ENCODE measurements at regions not wholly inside any gene's neighbourhood (a gene's known extent, or its start where the extent isn't known, plus 50 kb on each side); places are given as distances from the start of the nearest gene placed in this dataset.
A peak's percentile ranks its signal among the peaks of the same experiment; 100 is the strongest.
"Not testable (repeated sequence)": the region's sequence is repeated elsewhere in the genome, so short reads cannot be mapped to it uniquely, and the experiment has no call there.

DNA sequence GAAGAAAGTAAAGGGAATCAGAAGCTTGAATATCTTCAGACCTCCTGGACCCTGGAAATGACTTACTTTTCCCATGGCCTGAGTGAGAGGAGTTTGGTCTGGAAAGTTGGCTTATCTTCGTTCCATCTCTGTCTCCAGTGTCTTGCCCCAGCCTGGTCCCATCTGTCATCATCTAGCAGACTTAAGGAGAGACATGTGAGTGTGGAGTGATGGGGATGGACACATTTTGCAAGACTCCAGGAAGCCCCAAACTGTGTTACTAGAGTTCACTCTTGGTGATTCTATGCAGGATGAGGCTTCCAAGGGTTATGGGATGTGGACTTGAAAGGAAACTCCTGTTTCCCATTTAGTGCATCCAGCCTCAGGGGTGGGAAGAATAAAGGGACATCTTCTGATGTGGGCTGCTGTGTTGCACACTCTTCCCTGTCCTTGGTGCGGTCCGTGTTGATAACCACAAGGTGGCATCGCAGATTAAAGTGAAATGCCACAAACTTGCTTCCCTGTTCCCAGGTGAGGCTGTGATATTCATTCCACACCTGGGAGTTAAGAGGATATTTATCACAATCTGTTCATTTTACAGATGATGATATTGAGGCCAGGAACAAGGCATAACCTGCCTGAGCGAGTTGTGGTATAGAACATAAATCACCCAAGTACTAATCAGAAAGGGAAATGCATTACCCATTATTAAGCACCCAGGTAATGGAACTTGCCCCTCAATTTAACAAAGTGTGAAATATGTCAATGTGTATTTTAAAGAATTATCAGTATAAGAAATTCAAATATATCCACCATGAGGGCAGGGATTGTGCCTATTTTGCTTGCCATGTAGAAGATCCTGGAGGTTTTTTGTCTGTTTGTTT, 269.9 kb upstream of the PAPPA start:
- intact Hi-C loops (cut with DNase I): no loop called here
- 10% methylated on average over 5 of the region's 5 CpGs for WGBS, 2 donors
- FAIRE-seq: no peak

DNA sequence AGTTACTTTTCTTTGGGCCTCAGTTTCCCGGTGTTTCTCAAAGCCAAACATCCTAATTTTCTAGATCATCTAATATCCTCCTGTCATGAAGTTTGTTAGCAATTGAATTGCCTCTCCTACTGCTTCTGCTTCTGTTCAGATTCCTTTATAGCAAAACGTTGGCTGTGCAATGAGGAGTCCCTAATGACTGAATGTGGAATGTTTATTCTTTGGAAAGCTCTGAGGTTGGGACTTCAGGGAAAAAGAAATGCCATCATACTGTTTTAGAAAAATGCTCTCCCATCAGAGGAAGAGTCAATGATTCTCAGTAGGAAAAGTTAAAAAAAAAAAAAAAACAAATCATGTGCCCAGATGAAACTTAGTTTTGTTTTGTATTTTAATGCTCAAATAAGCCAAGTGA, 268.7 kb upstream of the PAPPA start:
- ATAC-seq (no peak), FAIRE-seq (no peak), DNase-seq (no peak)
- H3K36me3 ChIP-seq: no peaks in the 10 kb centered on the region
- intact Hi-C loops (cut with DNase I): no loop called here
- TF ChIP-seq, protein P1, sequence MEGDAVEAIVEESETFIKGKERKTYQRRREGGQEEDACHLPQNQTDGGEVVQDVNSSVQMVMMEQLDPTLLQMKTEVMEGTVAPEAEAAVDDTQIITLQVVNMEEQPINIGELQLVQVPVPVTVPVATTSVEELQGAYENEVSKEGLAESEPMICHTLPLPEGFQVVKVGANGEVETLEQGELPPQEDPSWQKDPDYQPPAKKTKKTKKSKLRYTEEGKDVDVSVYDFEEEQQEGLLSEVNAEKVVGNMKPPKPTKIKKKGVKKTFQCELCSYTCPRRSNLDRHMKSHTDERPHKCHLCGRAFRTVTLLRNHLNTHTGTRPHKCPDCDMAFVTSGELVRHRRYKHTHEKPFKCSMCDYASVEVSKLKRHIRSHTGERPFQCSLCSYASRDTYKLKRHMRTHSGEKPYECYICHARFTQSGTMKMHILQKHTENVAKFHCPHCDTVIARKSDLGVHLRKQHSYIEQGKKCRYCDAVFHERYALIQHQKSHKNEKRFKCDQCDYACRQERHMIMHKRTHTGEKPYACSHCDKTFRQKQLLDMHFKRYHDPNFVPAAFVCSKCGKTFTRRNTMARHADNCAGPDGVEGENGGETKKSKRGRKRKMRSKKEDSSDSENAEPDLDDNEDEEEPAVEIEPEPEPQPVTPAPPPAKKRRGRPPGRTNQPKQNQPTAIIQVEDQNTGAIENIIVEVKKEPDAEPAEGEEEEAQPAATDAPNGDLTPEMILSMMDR (IDR thresholded peaks at IDR 0.05): no peak
- no peaks in the 10 kb centered on the region for H3K4me1 ChIP-seq
- H3K4me3 ChIP-seq: no peak overlapping the region
- H3K27me3 ChIP-seq: no peaks in the 10 kb centered on the region
- H3K27ac ChIP-seq: no peak overlapping the region
- WGBS, 2 donors: 29 to 47% methylated on average over 2 of the region's 2 CpGs
- no peaks in the 10 kb centered on the region for H3K9me3 ChIP-seq

More for the DNA sequence above, 269.9 kb upstream of the PAPPA start:
- no peak overlapping the region for H3K4me3 ChIP-seq
- H3K36me3 ChIP-seq: no peaks in the 10 kb centered on the region
- no peaks in the 10 kb centered on the region for H3K4me1 ChIP-seq
- DNase-seq (peak in 3 of 6 donors; percentile 5 to 60 (median 23)), ATAC-seq (peak; percentile 61 to 92 (median 89))
- H3K27ac ChIP-seq: no peak overlapping the region
- TF ChIP-seq, protein P1 (IDR thresholded peaks at IDR 0.05): peak in 2 of 4 donors; percentile 41 to 43
- H3K27me3 ChIP-seq: no peaks in the 10 kb centered on the region
- H3K9me3 ChIP-seq: no peaks in the 10 kb centered on the region

DNA sequence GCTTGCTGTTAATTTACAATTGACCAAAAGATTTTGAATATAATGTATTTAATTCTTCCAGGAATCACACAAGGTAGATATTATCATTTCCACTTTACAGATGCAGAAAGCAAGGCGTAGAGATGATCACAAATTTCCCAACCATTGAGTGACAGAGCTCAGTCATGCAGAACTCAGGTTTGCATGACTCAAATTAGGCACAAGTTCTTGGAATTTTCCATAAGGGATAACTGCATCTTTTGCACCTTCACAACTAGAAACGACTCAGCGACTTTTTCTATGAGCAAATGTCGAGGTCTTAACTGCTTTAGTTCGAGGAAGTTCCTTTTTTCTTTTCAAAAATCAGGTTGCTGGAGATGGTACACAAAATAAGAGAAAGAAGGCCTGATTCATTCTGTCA, 265.5 kb upstream of the PAPPA start:
- Histone ChIP-seq H3K27ac (no peak overlapping the region), H3K36me3 (no peaks in the 10 kb centered on the region), H3K4me1 (no peaks in the 10 kb centered on the region), H3K4me3 (no peak overlapping the region), H3K9me3 (no peaks in the 10 kb centered on the region), H3K27me3 (no peaks in the 10 kb centered on the region)
- 63 to 82% methylated on average over 5 of the region's 5 CpGs for WGBS, 2 donors
- intact Hi-C loops (cut with DNase I): no loop called here
- ATAC-seq (no peak), FAIRE-seq (no peak), DNase-seq (no peak)
- TF ChIP-seq, protein P1 (IDR thresholded peaks at IDR 0.05): no peak

DNA sequence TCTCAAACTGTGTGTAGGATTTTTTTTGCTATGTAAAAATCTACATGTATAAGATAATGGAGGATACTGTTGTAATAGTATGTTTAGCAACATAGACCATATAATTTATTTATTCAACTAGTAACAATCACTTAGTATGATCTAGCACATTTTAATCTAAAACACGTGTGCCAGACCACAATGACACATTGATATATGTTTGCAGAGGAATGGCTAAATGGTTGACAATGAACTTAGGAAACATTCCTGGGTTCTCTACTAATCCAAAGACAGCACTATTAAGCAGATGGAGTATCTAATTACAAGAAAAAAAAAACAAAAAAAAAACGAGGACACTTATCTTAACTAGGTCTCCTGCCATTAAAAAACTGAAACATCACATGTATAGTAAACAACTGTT, 261.7 kb upstream of the PAPPA start:
- no peaks in the 10 kb centered on the region for H3K9me3 ChIP-seq
- no peak overlapping the region for H3K27ac ChIP-seq
- no peaks in the 10 kb centered on the region for H3K27me3 ChIP-seq
- FAIRE-seq (no peak), ATAC-seq (no peak), DNase-seq (no peak)
- WGBS, 2 donors: 11 to 22% methylated on average over 2 of the region's 2 CpGs
- TF ChIP-seq, protein P1 (IDR thresholded peaks at IDR 0.05): no peak
- intact Hi-C loops (cut with DNase I): no loop called here
- H3K36me3 ChIP-seq: no peaks in the 10 kb centered on the region
- no peaks in the 10 kb centered on the region for H3K4me1 ChIP-seq
- H3K4me3 ChIP-seq: no peak overlapping the region

DNA sequence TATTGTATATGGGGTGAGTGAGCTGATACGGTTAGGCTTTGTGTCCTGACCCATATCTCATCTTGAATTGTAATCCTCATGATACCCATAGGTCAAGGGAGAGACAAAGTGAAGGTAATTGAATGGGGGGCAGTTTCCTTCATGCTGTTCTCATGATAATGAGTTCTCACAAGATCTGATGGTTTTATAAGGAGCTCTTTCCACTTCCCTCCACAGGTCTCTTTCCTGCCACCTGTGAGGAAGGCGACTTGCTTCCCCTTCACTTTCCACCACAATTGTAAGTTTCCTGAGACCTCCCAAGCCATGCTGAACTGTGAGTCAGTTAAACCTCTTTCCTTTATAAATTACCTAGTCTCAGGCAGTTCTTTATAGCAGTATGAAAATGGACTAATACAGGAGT, 255.1 kb upstream of the PAPPA start:
- H3K36me3 ChIP-seq; DNase-seq; H3K27ac ChIP-seq; H3K9me3 ChIP-seq; ATAC-seq; H3K27me3 ChIP-seq; intact Hi-C loops (cut with DNase I); H3K4me1 ChIP-seq; H3K4me3 ChIP-seq; FAIRE-seq: not testable (repeated sequence)
- WGBS, 2 donors: 43 to 48% methylated on average over 2 of the region's 2 CpGs
